OCI-LY3 (cell line): ENCODE measurements at regions not wholly inside any gene's neighbourhood (a gene's known extent, or its start where the extent isn't known, plus 50 kb on each side); places are given as distances from the start of the nearest gene placed in this dataset.

Source experiments
- CTCF ChIP-seq: fragments of 200-600, 300-600 bp; sonication (generic); IDR thresholded peaks from 2 replicates; pipeline ENCODE4 v1.5.1; 2014; ENCODE audit warnings: antibody characterized with exemption, low read length, low read depth
- EZH2phosphoT487 ChIP-seq: fragments of 200-600 bp; shearing (Covaris generic); IDR thresholded peaks from 2 replicates; pipeline ENCODE4 v1.6.1; 2018; ENCODE audit warnings: antibody characterized with exemption, mixed run types, low read depth

- TF ChIP-seq CTCF (no peak), EZH2phosphoT487 (no peak)
Observed at GRCh38 chr6:160929361-160929760, 62.2 kb upstream of the MAP3K4 start.
